IMR-90 (cell line): ENCODE measurements at regions not wholly inside any gene's neighbourhood (a gene's known extent, or its start where the extent isn't known, plus 50 kb on each side); places are given as distances from the start of the nearest gene placed in this dataset.
"Not testable (repeated sequence)": the region's sequence is repeated elsewhere in the genome, so short reads cannot be mapped to it uniquely, and the experiment has no call there.

Experiments used
- ATAC-seq: fragments of 200-7000 bp; cut with Tn5 transposase; 2 replicates; pipeline ENCODE4 v1.9.1; 2020; ENCODE audit warnings: low read depth, mild to moderate bottlenecking, moderate library complexity
- BruUV-seq: library from RNA; stranded (reverse); fragments of 400-500 nt; replicated peaks from 2 replicates; lab custom pipeline; 2021; lab: Mats Ljungman, UMichigan
- CTCF ChIA-PET: fragments of 300-600 bp; formaldehyde crosslinking; extraction: SDS; loops from one replicate; lab custom pipeline; 2021; ENCODE audit warnings: antibody characterized with exemption; lab: Yijun Ruan, JAX
- POLR2A ChIA-PET: fragments of 300-600 bp; sonication (Branson Sonifier 250); formaldehyde crosslinking; loops from one replicate; lab custom pipeline; 2022; ENCODE audit warnings: antibody characterized with exemption; ENCODE audit not compliant: unreplicated experiment; lab: Charles Lee
- DNase-seq: peaks from one replicate; pipeline ENCODE4 v3.0.0; 2013
- H2AFZ ChIP-seq: replicated peaks from 2 replicates; pipeline ENCODE3; 2013; ENCODE audit warnings: low read length, mild to moderate bottlenecking; ENCODE audit not compliant: poor library complexity
- H2AK5ac ChIP-seq: 2 replicates; pipeline ENCODE4 v1.6.1; 2013; ENCODE audit warnings: low read depth, low read length, inconsistent platforms
- H2AK9ac ChIP-seq: replicated peaks from 2 replicates; pipeline ENCODE3; 2013; ENCODE audit warnings: mild to moderate bottlenecking, low read depth, low read length, moderate library complexity; ENCODE audit not compliant: poor library complexity
- H2BK120ac ChIP-seq: 2 replicates; pipeline ENCODE4 v1.6.1; 2013; ENCODE audit warnings: low read depth, low read length, inconsistent platforms
- H2BK15ac ChIP-seq: 3 replicates; pipeline ENCODE4 v1.6.1; 2013; ENCODE audit warnings: low read depth, low read length, inconsistent platforms
- H2BK20ac ChIP-seq: 2 replicates; pipeline ENCODE4 v1.6.1; 2013; ENCODE audit warnings: low read depth, mild to moderate bottlenecking, inconsistent platforms, low read length, moderate library complexity
- H2BK5ac ChIP-seq: 2 replicates; pipeline ENCODE4 v1.6.1; 2013; ENCODE audit warnings: mild to moderate bottlenecking, low read depth, low read length, inconsistent platforms; ENCODE audit not compliant: poor library complexity, severe bottlenecking
- H3K14ac ChIP-seq: replicated peaks from 2 replicates; pipeline ENCODE4 v1.6.1; 2013; ENCODE audit warnings: low read depth, low read length, inconsistent platforms
- H3K18ac ChIP-seq: 2 replicates; pipeline ENCODE4 v1.6.1; 2013; ENCODE audit warnings: low read depth, low read length, control low read depth
- H3K23ac ChIP-seq: 2 replicates; pipeline ENCODE4 v1.6.1; 2013; ENCODE audit warnings: low read depth, low read length, inconsistent platforms
- H3K27ac ChIP-seq: 2 replicates; pipeline ENCODE4 v1.5.1; 2013; ENCODE audit warnings: mild to moderate bottlenecking, control low read depth, low read length; ENCODE audit not compliant: insufficient read depth
- H3K27me3 ChIP-seq: 2 replicates; pipeline ENCODE4 v1.6.1; 2013; ENCODE audit warnings: low read length; ENCODE audit not compliant: control insufficient read depth, insufficient read depth
- H3K36me3 ChIP-seq: 2 replicates; pipeline ENCODE4 v1.6.1; 2013; ENCODE audit warnings: low read length, mixed read lengths; ENCODE audit not compliant: control insufficient read depth, insufficient read depth
- H3K4ac ChIP-seq: 2 replicates; pipeline ENCODE4 v1.6.1; 2013; ENCODE audit warnings: low read depth, low read length, inconsistent platforms
- H3K4me1 ChIP-seq: 2 replicates; pipeline ENCODE4 v1.6.1; 2013; ENCODE audit warnings: low read length, mixed read lengths; ENCODE audit not compliant: control insufficient read depth, insufficient read depth
- H3K4me2 ChIP-seq: 2 replicates; pipeline ENCODE4 v1.6.1; 2013; ENCODE audit warnings: low read depth, mild to moderate bottlenecking, control low read depth, low read length, moderate library complexity
- H3K4me3 ChIP-seq: 2 replicates; pipeline ENCODE4 v1.5.1; 2013; ENCODE audit warnings: low read depth, mild to moderate bottlenecking, control low read depth, low read length, moderate library complexity; ENCODE audit not compliant: insufficient read depth
- H3K56ac ChIP-seq: 2 replicates; pipeline ENCODE4 v1.6.1; 2013; ENCODE audit warnings: low read length, inconsistent platforms; ENCODE audit not compliant: insufficient read depth; ENCODE audit errors: extremely low read depth
- H3K79me1 ChIP-seq, 2 experiments: 2 replicates each; pipeline ENCODE4 v1.6.1; 2013; ENCODE audit warnings: low read length in 2 of 2, inconsistent platforms in 1 of 2, low read depth in 1 of 2
- H3K9ac ChIP-seq: 2 replicates; pipeline ENCODE4 v1.6.1; 2013; ENCODE audit warnings: low read depth, low read length, control low read depth
- H3K9me1 ChIP-seq: 2 replicates; pipeline ENCODE4 v1.6.1; 2013; ENCODE audit warnings: low read length, inconsistent platforms; ENCODE audit not compliant: insufficient read depth
- H3K9me3 ChIP-seq: 2 replicates; pipeline ENCODE4 v1.6.1; 2013; ENCODE audit warnings: low read length; ENCODE audit not compliant: control insufficient read depth, insufficient read depth
- H4K20me1 ChIP-seq: 2 replicates; pipeline ENCODE4 v1.6.1; 2013; ENCODE audit warnings: low read length, inconsistent platforms; ENCODE audit not compliant: insufficient read depth
- H4K5ac ChIP-seq: 2 replicates; pipeline ENCODE4 v1.6.1; 2013; ENCODE audit warnings: mild to moderate bottlenecking, low read depth, low read length, control low read depth
- H4K8ac ChIP-seq, 2 experiments: 2 replicates each; pipeline ENCODE4 v1.6.1; 2013; ENCODE audit warnings: low read depth in 2 of 2, low read length in 2 of 2, control low read depth in 1 of 2, inconsistent platforms in 1 of 2
- H4K91ac ChIP-seq: 2 replicates; pipeline ENCODE4 v1.6.1; 2013; ENCODE audit warnings: low read depth, low read length, inconsistent platforms; ENCODE audit not compliant: insufficient read depth
- WGBS, 2 experiments: methylation state at CpG; one replicate each; pipeline versions ENCODE4 v1.1.5 to v1.1.7; 2013; ENCODE audit warnings: missing lambda C conversion rate in 2 of 2; ENCODE audit not compliant: insufficient read length in 1 of 2; ENCODE audit errors: extremely low coverage in 2 of 2; 5-methylcytosine and 5-hydroxymethylcytosine counted together
- dilution Hi-C: fragments of 300-500 bp; cut with HindIII; formaldehyde crosslinking; loops from one replicate; pipeline ENCODE4 v1.14.3; 2018; ENCODE audit warnings: low sequenced_read_pairs; ENCODE audit not compliant: unreplicated experiment
- in situ Hi-C: fragments of 300-500 bp; cut with MboI; formaldehyde crosslinking; loops from 3 replicates; pipeline ENCODE4 v1.14.3; 2019; ENCODE audit warnings: low sequenced_read_pairs, inconsistent platforms, mixed read lengths
- intact Hi-C: fragments of 100-400 bp; cut with micrococcal nuclease; formaldehyde crosslinking; loops from 2 replicates; pipeline ENCODE4 v1.10.0; 2022

DNA sequence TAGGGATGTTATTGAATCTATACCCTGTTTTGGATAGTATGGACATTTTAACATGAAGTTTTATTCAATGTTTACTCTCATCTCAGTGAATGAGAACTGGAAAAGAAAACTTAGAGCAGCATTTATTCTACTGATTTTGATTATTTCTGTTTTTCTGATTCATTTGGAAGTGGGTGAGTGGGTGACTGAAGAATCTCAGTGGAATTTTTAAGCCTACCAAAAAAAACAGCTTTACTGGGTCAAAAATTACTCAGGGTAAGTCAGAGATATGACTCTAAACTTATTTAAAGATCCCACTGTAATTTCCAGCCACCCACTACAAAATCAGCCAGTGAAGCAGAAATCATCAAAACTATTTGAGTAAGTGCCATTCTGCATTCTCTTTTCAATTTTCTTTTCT lies 942.6 kb upstream of the ADAMTS5 start:
- H2AFZ ChIP-seq, H3K27me3 ChIP-seq, H3K4me3 ChIP-seq, H3K36me3 ChIP-seq, H3K4ac ChIP-seq, H3K56ac ChIP-seq, H3K18ac ChIP-seq, dilution Hi-C loops, in situ Hi-C loops, H3K4me1 ChIP-seq, H3K4me2 ChIP-seq, H3K9me1 ChIP-seq, H2AK9ac ChIP-seq, intact Hi-C loops, H3K27ac ChIP-seq, BruUV-seq, H4K8ac ChIP-seq, H2BK120ac ChIP-seq, H3K9me3 ChIP-seq, H4K5ac ChIP-seq, H3K9ac ChIP-seq, H3K23ac ChIP-seq, H4K20me1 ChIP-seq, H2AK5ac ChIP-seq, H2BK20ac ChIP-seq, H3K14ac ChIP-seq, H4K91ac ChIP-seq, H3K79me1 ChIP-seq, H2BK15ac ChIP-seq, POLR2A ChIA-PET, CTCF ChIA-PET: not testable (repeated sequence)
- peak; percentile 83 for ATAC-seq
- DNase-seq: peak; percentile 42
- peak overlapping the region; percentile 33 for H2BK5ac ChIP-seq

DNA sequence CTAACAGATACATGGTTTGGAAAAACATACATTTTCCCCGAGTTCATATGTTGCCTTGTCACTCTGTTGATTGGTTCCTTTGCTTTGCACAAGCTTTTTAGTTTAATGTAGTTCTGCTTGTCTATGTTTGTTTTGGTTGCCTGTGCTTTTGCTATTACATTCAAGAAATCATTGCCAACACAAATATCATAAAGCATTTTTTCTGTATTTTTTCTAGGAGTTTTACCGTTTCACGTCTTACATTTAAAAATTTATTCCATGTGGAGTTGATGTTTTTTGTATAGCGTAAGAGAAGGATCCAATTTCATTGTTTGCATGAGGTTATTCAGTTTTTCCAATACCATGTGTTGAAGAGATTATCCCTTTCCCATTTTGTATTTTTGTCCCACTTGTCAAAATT lies 941.9 kb upstream of the ADAMTS5 start:
- not testable (repeated sequence) for H3K9me1 ChIP-seq

More for the DNA sequence above, 941.9 kb upstream of the ADAMTS5 start:
- H3K4ac ChIP-seq, dilution Hi-C loops, H3K14ac ChIP-seq, H3K9ac ChIP-seq, H3K27me3 ChIP-seq, H3K4me2 ChIP-seq, POLR2A ChIA-PET, H2AFZ ChIP-seq, H3K4me3 ChIP-seq, H4K8ac ChIP-seq, H2BK5ac ChIP-seq, H3K36me3 ChIP-seq, H3K23ac ChIP-seq, CTCF ChIA-PET, H3K9me3 ChIP-seq, H3K79me1 ChIP-seq, H4K20me1 ChIP-seq, H2AK9ac ChIP-seq, H4K91ac ChIP-seq, H3K27ac ChIP-seq, H3K18ac ChIP-seq, DNase-seq, H3K4me1 ChIP-seq, BruUV-seq, in situ Hi-C loops, H2BK20ac ChIP-seq, H4K5ac ChIP-seq, H2BK120ac ChIP-seq, H2AK5ac ChIP-seq, H3K56ac ChIP-seq, ATAC-seq, intact Hi-C loops, H2BK15ac ChIP-seq: not testable (repeated sequence)
- no CpG with 5 or more reads among the region's 4 CpGs for WGBS, 2 experiments
